ENCODE measurements at regions not wholly inside any gene's neighbourhood (a gene's known extent, or its start where the extent isn't known, plus 50 kb on each side); places are given as distances from the start of the nearest gene placed in this dataset.
"Not testable (repeated sequence)": the region's sequence is repeated elsewhere in the genome, so short reads cannot be mapped to it uniquely, and the experiment has no call there.

DNA sequence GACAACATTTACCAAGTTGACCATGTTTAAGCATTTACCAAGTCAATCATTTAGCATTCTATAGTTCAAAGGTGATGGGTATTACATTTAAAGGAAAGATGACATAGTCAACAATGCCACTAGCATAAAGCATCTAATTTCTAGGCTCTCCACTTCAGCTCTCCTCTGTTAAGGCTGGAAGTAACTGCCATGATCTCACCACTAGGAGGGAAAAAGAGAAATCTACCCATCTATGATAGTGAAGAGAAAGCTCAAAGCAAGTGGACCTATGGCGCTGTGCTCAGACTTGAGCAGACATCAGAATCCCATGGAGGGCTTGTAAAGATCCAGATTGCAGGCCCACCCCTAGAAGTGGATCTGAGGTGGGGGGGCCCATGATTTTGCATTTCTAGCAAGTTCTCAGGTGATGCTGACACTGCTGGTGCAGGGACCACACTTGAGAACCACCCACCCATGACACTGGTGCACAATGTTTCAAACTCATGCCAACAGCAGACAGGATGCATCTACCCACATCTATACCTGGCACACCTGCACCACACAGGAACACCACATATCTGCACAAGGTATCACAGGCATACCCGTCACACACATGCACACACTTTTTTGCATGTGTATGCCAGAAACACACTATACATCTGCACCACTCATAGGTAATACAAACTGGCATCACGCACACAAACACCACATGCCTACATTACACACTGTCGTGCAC lies 392.9 kb upstream of the RUNX1 start:
- no peaks in the 10 kb centered on the region for H3K36me3 Mint-ChIP-seq (ENCODE audit: low read depth)
- peaks cover 7% of the 10 kb centered on the region for H3K4me1 Mint-ChIP-seq (ENCODE audit: low read depth)
- TF ChIP-seq, protein P1, sequence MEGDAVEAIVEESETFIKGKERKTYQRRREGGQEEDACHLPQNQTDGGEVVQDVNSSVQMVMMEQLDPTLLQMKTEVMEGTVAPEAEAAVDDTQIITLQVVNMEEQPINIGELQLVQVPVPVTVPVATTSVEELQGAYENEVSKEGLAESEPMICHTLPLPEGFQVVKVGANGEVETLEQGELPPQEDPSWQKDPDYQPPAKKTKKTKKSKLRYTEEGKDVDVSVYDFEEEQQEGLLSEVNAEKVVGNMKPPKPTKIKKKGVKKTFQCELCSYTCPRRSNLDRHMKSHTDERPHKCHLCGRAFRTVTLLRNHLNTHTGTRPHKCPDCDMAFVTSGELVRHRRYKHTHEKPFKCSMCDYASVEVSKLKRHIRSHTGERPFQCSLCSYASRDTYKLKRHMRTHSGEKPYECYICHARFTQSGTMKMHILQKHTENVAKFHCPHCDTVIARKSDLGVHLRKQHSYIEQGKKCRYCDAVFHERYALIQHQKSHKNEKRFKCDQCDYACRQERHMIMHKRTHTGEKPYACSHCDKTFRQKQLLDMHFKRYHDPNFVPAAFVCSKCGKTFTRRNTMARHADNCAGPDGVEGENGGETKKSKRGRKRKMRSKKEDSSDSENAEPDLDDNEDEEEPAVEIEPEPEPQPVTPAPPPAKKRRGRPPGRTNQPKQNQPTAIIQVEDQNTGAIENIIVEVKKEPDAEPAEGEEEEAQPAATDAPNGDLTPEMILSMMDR (IDR thresholded peaks at IDR 0.05), result peak; percentile 30
- H3K27me3 Mint-ChIP-seq (ENCODE audit: low read depth), result peaks cover 2% of the 10 kb centered on the region
- no peak overlapping the region for H3K4me3 Mint-ChIP-seq (ENCODE audit: unreplicated experiment)
- H3K27ac Mint-ChIP-seq (ENCODE audit: unreplicated experiment), result no peak overlapping the region
- no peak for DNase-seq (ENCODE audit: low spot score)
- H3K9me3 Mint-ChIP-seq (ENCODE audit: low read depth), result no peaks in the 10 kb centered on the region

DNA sequence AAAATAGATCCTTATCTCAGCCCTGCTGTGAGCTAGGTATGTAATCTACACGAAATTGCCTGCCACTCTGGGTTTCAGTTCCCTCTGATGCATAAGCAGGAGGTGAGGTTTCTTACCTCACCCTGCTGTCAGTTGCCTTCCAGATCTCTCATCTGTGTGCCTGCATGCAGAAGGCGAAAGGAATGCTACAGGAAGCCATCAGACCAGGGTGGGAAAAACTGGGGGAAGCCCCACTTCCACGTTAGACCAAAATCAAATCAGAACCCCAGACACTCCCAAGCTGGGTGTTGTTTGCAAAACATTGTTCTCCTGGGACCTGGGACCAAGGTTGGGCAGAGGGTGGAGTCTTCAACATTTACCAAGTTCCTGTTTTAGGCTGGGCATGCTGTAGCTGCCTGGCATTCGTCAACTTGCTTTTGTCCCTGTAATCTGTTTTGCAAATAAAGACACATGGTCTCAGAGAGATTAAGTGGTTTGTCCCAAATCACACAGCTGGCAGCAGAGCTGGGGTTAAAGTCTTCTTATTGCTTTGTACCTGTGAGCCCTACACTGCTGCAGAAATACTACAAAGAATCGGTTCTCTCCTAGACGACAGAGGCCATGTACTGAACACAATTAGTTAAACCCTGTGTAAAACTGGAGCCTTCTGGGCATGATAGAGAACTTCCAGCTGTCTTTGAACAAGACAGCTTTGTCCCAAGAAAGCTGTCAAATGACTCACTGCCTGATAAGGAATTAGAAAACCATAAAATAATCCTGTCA lies 389.7 kb upstream of the RUNX1 start:
- Mint-ChIP-seq H3K27ac (ENCODE audit: unreplicated experiment) (no peak overlapping the region), H3K27me3 (ENCODE audit: low read depth) (no peaks in the 10 kb centered on the region), H3K4me3 (ENCODE audit: unreplicated experiment) (no peak overlapping the region), H3K36me3 (ENCODE audit: low read depth) (peaks cover 3% of the 10 kb centered on the region), H3K9me3 (ENCODE audit: low read depth) (peaks cover 13% of the 10 kb centered on the region), H3K4me1 (ENCODE audit: low read depth) (peaks cover 7% of the 10 kb centered on the region)
- no peak for DNase-seq (ENCODE audit: low spot score)
- TF ChIP-seq, protein P1 (IDR thresholded peaks at IDR 0.05), result no peak

DNA sequence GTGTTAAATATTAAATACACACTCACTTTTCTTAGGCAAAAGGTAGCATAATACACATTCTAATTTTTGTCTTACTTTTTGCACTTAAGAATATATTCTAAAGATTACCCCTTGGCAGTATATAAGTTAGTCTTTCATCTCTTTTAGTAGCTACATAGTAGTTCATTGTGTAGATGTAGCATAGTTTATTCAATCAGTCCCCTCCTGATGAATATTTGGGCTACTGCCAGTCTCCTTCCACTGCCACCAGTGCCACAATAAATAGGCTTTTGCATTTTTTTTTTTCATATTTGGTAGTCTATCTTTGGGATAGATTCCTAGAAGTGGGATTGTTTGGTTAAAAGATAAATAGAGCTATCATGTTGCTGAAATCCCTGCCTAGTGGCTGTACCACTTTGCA lies 388.8 kb upstream of the RUNX1 start:
- H3K27me3 Mint-ChIP-seq (ENCODE audit: low read depth), result no peaks in the 10 kb centered on the region
- H3K4me3 Mint-ChIP-seq (ENCODE audit: unreplicated experiment), result no peak overlapping the region
- H3K27ac Mint-ChIP-seq (ENCODE audit: unreplicated experiment), result no peak overlapping the region
- H3K9me3 Mint-ChIP-seq (ENCODE audit: low read depth), result peaks cover 21% of the 10 kb centered on the region
- H3K4me1 Mint-ChIP-seq (ENCODE audit: low read depth), result peaks cover 7% of the 10 kb centered on the region
- peaks cover 4% of the 10 kb centered on the region for H3K36me3 Mint-ChIP-seq (ENCODE audit: low read depth)
- TF ChIP-seq, protein P1 (IDR thresholded peaks at IDR 0.05), result no peak
- no peak for DNase-seq (ENCODE audit: low spot score)

DNA sequence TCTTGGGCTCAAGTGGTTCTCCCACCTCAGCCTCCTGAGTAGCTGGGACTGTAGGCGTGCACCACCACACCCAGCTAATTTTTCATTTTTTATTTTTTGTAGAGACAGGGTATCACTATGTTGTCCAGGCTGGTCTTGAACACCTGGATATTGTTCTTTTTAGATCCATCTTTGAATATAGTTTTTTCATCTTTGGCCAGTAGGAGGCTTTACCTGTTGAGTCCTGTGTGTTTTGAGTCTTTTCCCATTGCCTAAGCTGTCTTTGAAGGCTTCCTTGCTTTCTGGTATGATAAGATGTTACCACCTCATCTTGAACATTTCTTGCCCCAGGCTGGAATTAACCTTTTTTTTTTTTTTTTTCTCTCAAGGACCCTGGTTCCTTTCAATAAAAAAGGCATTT lies 387.8 kb upstream of the RUNX1 start:
- TF ChIP-seq, protein P1 (IDR thresholded peaks at IDR 0.05), result peak; percentile 24
- Mint-ChIP-seq H3K4me3 (ENCODE audit: unreplicated experiment) (no peak overlapping the region), H3K27ac (ENCODE audit: unreplicated experiment) (no peak overlapping the region), H3K36me3 (ENCODE audit: low read depth) (peaks cover 9% of the 10 kb centered on the region), H3K9me3 (ENCODE audit: low read depth) (peaks cover 27% of the 10 kb centered on the region), H3K4me1 (ENCODE audit: low read depth) (peaks cover 7% of the 10 kb centered on the region), H3K27me3 (ENCODE audit: low read depth) (no peaks in the 10 kb centered on the region)
- DNase-seq (ENCODE audit: low spot score), result no peak

DNA sequence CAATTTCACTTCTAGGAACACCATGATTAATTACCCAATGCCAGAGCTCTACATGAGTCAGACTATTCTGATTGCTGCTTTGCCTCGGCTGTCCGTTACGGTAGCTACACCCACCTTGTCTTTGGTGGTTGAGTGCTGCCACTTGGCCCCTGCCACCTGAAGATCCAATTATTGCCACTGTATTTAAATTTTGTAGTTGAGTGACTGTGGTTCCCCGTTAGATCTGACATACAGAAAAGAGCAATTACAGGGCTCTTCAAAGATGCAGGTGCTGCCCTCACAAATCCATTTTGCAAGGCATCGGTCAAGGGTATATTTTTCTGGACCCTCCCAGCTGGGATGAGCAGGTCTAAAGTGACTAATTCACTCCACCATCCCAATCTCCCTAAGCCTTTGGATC lies 383.5 kb upstream of the RUNX1 start:
- peaks cover 36% of the 10 kb centered on the region for H3K9me3 Mint-ChIP-seq (ENCODE audit: low read depth)
- H3K4me1 Mint-ChIP-seq (ENCODE audit: low read depth), result peaks cover 22% of the 10 kb centered on the region
- H3K27ac Mint-ChIP-seq (ENCODE audit: unreplicated experiment); H3K27me3 Mint-ChIP-seq (ENCODE audit: low read depth); DNase-seq (ENCODE audit: low spot score); H3K4me3 Mint-ChIP-seq (ENCODE audit: unreplicated experiment): not testable (repeated sequence)
- peaks cover 14% of the 10 kb centered on the region for H3K36me3 Mint-ChIP-seq (ENCODE audit: low read depth)
